Neuronal stem cell (in vitro differentiated cells): ENCODE measurements at regions not wholly inside any gene's neighbourhood (a gene's known extent, or its start where the extent isn't known, plus 50 kb on each side); places are given as distances from the start of the nearest gene placed in this dataset.

ENCODE experiments used
- DNase-seq: peaks from one replicate; pipeline ENCODE4 v3.0.0-alpha.2; 2013; ENCODE audit warnings: low spot score
- H2AFZ ChIP-seq: one replicate; pipeline ENCODE4 v1.6.1; 2013; ENCODE audit warnings: mild to moderate bottlenecking, low read length, inconsistent platforms
- H2AK5ac ChIP-seq: 2 replicates; pipeline ENCODE4 v1.6.1; 2013; ENCODE audit warnings: low read depth, mild to moderate bottlenecking, inconsistent platforms, low read length, moderate library complexity, mixed read lengths
- H2BK120ac ChIP-seq: 2 replicates; pipeline ENCODE4 v1.6.1; 2013; ENCODE audit warnings: low read depth, mild to moderate bottlenecking, inconsistent platforms, low read length, moderate library complexity, mixed read lengths
- H2BK12ac ChIP-seq: one replicate; pipeline ENCODE4 v1.6.1; 2013; ENCODE audit warnings: low read length, inconsistent platforms
- H2BK15ac ChIP-seq: 2 replicates; pipeline ENCODE4 v1.6.1; 2013; ENCODE audit warnings: mild to moderate bottlenecking, low read length, inconsistent platforms, mixed read lengths
- H2BK5ac ChIP-seq: one replicate; pipeline ENCODE4 v1.6.1; 2013; ENCODE audit warnings: inconsistent platforms, mild to moderate bottlenecking, low read length, moderate library complexity
- H3K14ac ChIP-seq: one replicate; pipeline ENCODE4 v1.6.1; 2013; ENCODE audit warnings: low read length, inconsistent platforms
- H3K18ac ChIP-seq: 2 replicates; pipeline ENCODE4 v1.6.1; 2013; ENCODE audit warnings: low read length, inconsistent platforms
- H3K23ac ChIP-seq: 2 replicates; pipeline ENCODE4 v1.6.1; 2013; ENCODE audit warnings: low read depth, mild to moderate bottlenecking, mixed read lengths, low read length, inconsistent platforms; ENCODE audit not compliant: poor library complexity
- H3K27ac ChIP-seq: replicated peaks from 3 replicates; pipeline ENCODE4 v1.5.1; 2013; ENCODE audit warnings: low read length, inconsistent platforms
- H3K27me3 ChIP-seq, 3 experiments: 2 replicates each; pipeline ENCODE4 v1.6.1; 2013; ENCODE audit warnings: low read length in 3 of 3, mild to moderate bottlenecking in 2 of 3, inconsistent platforms in 1 of 3, low read depth in 1 of 3, mixed read lengths in 1 of 3, moderate library complexity in 1 of 3; ENCODE audit not compliant: control insufficient read depth in 3 of 3, insufficient read depth in 3 of 3
- H3K36me3 ChIP-seq, 2 donors: replicated peaks in 1 of 2; 2 replicates each; pipeline ENCODE4 v1.6.1; 2013; ENCODE audit warnings: low read length in 2 of 2; ENCODE audit not compliant: control insufficient read depth in 2 of 2, insufficient read depth in 2 of 2
- H3K4ac ChIP-seq: 2 replicates; pipeline ENCODE4 v1.6.1; 2013; ENCODE audit warnings: inconsistent platforms, mild to moderate bottlenecking, low read length, moderate library complexity
- H3K4me1 ChIP-seq, 2 donors: 1 replicate in 1 of 2; 2 replicates in 1 of 2; pipeline ENCODE4 v1.6.1; 2013; ENCODE audit warnings: low read length in 2 of 2, low read depth in 1 of 2; ENCODE audit not compliant: control insufficient read depth in 2 of 2, insufficient read depth in 1 of 2
- H3K4me2 ChIP-seq: one replicate; pipeline ENCODE4 v1.6.1; 2013; ENCODE audit warnings: mild to moderate bottlenecking, low read length, inconsistent platforms; ENCODE audit not compliant: insufficient read depth, poor library complexity, severe bottlenecking
- H3K4me3 ChIP-seq, 2 donors: 2 replicates each; pipeline ENCODE4 v1.5.1; 2013; ENCODE audit warnings: low read length in 2 of 2, mild to moderate bottlenecking in 2 of 2, inconsistent platforms in 1 of 2, moderate library complexity in 1 of 2
- H3K79me1 ChIP-seq: one replicate; pipeline ENCODE4 v1.6.1; 2013; ENCODE audit warnings: low read depth, mild to moderate bottlenecking, inconsistent platforms, low read length, moderate library complexity
- H3K9ac ChIP-seq: one replicate; pipeline ENCODE4 v1.6.1; 2013; ENCODE audit warnings: mild to moderate bottlenecking, low read depth, low read length, inconsistent platforms; ENCODE audit not compliant: poor library complexity
- H3K9me3 ChIP-seq, 2 donors: replicated peaks in 1 of 2; 2 replicates each; pipeline versions ENCODE3 to v1.6.1; 2013; ENCODE audit warnings: low read length in 2 of 2, mild to moderate bottlenecking in 2 of 2, inconsistent platforms in 1 of 2, low read depth in 1 of 2, mixed read lengths in 1 of 2, moderate library complexity in 1 of 2; ENCODE audit not compliant: control insufficient read depth in 2 of 2, insufficient read depth in 1 of 2
- H4K8ac ChIP-seq: one replicate; pipeline ENCODE4 v1.6.1; 2013; ENCODE audit warnings: low read depth, mild to moderate bottlenecking, inconsistent platforms, low read length, moderate library complexity
- H4K91ac ChIP-seq: one replicate; pipeline ENCODE4 v1.6.1; 2013; ENCODE audit warnings: low read length, low read depth, mild to moderate bottlenecking, inconsistent platforms; ENCODE audit not compliant: poor library complexity
- WGBS, 2 donors: extraction: QIAGEN DNeasy Blood & Tissue Kit; methylation state at CpG; one replicate each; pipeline ENCODE4 v1.1.7; 2013; ENCODE audit warnings: missing lambda C conversion rate in 2 of 2, mixed read lengths in 1 of 2; ENCODE audit not compliant: insufficient read length in 2 of 2, insufficient replicate concordance in 1 of 2; ENCODE audit errors: extremely low coverage in 2 of 2; 5-methylcytosine and 5-hydroxymethylcytosine counted together

DNA sequence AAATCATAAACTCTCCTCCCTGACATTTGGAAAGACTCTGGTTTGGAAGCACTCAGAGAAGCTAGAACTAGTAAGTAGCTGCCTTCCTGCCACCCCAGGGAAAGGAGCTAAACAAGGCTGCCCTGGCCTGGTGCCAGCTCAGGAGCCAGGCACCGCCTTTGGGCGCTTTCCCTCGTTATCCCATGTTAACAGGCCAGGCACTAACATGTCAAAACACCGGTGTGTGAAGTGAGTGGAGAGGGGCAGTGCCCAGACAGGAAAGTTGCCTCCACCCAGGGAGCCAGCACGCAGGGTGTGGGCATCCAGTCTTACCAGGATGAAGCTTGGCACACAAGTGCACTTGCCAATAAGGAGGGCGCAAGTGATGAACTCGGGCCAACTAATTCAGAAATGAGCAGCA lies 346.8 kb downstream of the RRAGC start:
- peaks cover 0 to 7% of the 10 kb centered on the region in 2 donors for H3K4me1 ChIP-seq
- no peak overlapping the region for H3K9ac ChIP-seq
- H3K23ac ChIP-seq: no peak overlapping the region
- H2BK120ac ChIP-seq: no peak overlapping the region
- H2BK15ac ChIP-seq: no peak overlapping the region
- no peak overlapping the region for H3K18ac ChIP-seq
- H3K27me3 ChIP-seq: peaks cover 0 to 8% (median 0%) of the 10 kb centered on the region in 3 experiments
- no peak overlapping the region for H3K4me3 ChIP-seq
- no peak overlapping the region for H3K4me2 ChIP-seq
- no CpG with 5 or more reads among the region's 7 CpGs for WGBS, 2 donors
- H3K36me3 ChIP-seq: no peaks in the 10 kb centered on the region
- no peaks in the 10 kb centered on the region for H3K9me3 ChIP-seq
- no peak overlapping the region for H4K91ac ChIP-seq
- H3K4ac ChIP-seq: no peak overlapping the region
- H4K8ac ChIP-seq: no peak overlapping the region
- no peak overlapping the region for H3K27ac ChIP-seq
- H3K14ac ChIP-seq: no peak overlapping the region
- H2AK5ac ChIP-seq: no peak overlapping the region
- H2AFZ ChIP-seq: no peak overlapping the region
- H3K79me1 ChIP-seq: no peaks in the 10 kb centered on the region
- H2BK5ac ChIP-seq: no peak overlapping the region
- H2BK12ac ChIP-seq: no peak overlapping the region
- no peak for DNase-seq

DNA sequence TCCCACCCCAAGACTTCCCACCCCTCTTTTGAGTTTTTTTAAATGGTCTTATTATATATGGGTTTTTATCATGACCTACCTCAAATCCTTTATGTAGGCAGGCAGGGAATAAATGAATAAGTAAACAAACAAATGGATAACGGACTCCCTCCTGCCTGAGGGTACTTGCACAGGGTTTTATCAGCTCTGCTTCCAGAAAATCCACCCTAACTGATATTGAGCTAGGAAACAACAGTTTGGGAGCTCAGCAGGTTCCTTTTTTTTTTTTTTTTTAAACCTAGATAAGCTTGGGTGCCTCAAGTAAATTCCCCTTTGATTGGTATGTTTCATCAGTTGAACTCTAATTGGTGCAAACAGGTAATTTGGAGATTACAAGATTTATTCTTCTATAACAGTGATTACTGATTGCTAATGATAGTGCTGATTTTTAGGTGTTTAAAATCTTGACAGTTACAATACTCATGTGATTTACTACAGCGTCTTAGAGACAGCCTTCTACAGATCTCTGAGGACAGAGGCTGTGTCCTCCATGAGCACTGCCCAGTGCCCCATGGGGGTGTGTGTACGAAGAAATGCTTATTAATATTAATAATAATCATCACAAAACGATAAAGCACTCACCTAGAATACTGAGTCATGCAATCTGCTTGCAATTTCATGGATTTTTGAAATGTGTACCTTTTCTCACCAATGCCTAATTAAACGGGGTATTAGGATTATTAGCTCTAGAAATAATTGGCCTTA lies 347.4 kb downstream of the RRAGC start:
- H3K4me3 ChIP-seq: no peak overlapping the region
- H2AK5ac ChIP-seq: no peak overlapping the region
- H2BK5ac ChIP-seq: no peak overlapping the region
- WGBS, 2 donors: no CpG with 5 or more reads among the region's 5 CpGs
- H3K9ac ChIP-seq: no peak overlapping the region
- H3K9me3 ChIP-seq: no peaks in the 10 kb centered on the region
- H2BK120ac ChIP-seq: no peak overlapping the region
- H2AFZ ChIP-seq: no peak overlapping the region
- no peaks in the 10 kb centered on the region for H3K36me3 ChIP-seq
- no peak overlapping the region for H2BK15ac ChIP-seq
- no peak for DNase-seq
- no peaks in the 10 kb centered on the region for H3K79me1 ChIP-seq
- peaks cover 0 to 8% (median 0%) of the 10 kb centered on the region in 3 experiments for H3K27me3 ChIP-seq
- no peak overlapping the region for H3K27ac ChIP-seq
- no peak overlapping the region for H3K14ac ChIP-seq
- H3K18ac ChIP-seq: no peak overlapping the region
- H3K4me2 ChIP-seq: no peak overlapping the region
- H4K8ac ChIP-seq: no peak overlapping the region
- H2BK12ac ChIP-seq: no peak overlapping the region
- no peak overlapping the region for H4K91ac ChIP-seq
- H3K4me1 ChIP-seq: peaks cover 0 to 7% of the 10 kb centered on the region in 2 donors
- no peak overlapping the region for H3K23ac ChIP-seq
- no peak overlapping the region for H3K4ac ChIP-seq

DNA sequence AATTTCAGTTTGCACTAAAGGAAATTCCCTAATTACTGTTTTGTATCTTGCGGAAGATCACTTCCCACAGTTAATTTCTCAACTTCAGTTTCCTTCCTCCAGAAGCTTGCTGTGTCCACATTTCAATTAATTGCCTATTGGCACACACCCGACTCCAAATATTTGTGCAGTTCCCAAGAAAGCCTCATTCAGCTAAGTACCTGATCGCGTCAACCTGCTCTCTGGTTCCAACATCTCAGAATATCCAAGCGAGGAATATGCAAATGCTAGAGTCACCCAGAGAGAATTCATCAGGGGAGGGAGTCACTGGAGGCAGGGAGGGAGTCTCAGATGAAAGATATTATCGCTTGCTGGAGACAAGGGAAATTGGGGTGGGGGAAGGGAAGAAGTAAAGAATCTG lies 351.3 kb downstream of the RRAGC start:
- Histone ChIP-seq H3K4me1 (no peaks in the 10 kb centered on the region), H3K4me2 (no peak overlapping the region), H3K27me3 (peaks cover 0 to 12% (median 0%) of the 10 kb centered on the region in 3 experiments), H2BK15ac (no peak overlapping the region), H4K91ac (no peak overlapping the region), H3K79me1 (no peaks in the 10 kb centered on the region), H2AK5ac (no peak overlapping the region), H3K4me3 (no peak overlapping the region), H3K4ac (no peak overlapping the region), H2AFZ (no peak overlapping the region), H3K9me3 (no peaks in the 10 kb centered on the region), H3K14ac (no peak overlapping the region), H2BK120ac (no peak overlapping the region), H3K9ac (no peak overlapping the region), H2BK5ac (no peak overlapping the region), H4K8ac (no peak overlapping the region), H2BK12ac (no peak overlapping the region), H3K27ac (no peak overlapping the region), H3K36me3 (no peaks in the 10 kb centered on the region), H3K18ac (no peak overlapping the region), H3K23ac (no peak overlapping the region)
- WGBS, 2 donors: no CpG with 5 or more reads among the region's 6 CpGs
- no peak for DNase-seq

DNA sequence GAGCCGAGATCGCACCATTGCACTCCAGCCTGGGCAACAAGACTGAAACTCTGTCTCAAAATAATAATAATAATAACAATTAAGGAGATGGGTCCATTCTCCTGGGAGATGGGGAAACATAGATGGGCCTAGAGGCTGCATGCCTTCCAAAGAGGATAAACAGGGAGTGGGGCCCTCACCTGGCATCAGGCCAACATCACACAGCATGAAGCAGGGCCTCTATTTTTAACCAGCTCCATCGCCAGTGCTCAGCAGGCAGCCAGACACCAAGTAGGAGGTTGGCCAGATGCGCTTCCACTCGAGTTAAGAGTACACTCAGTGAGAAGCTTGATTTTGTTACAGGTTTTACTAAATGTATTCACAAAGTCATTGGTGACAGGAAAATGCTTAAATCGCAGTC lies 352.0 kb downstream of the RRAGC start:
- H2AFZ ChIP-seq: no peak overlapping the region
- H3K27me3 ChIP-seq: peaks cover 0 to 12% (median 0%) of the 10 kb centered on the region in 3 experiments
- H3K18ac ChIP-seq: no peak overlapping the region
- no peak overlapping the region for H3K27ac ChIP-seq
- no peak overlapping the region for H2BK5ac ChIP-seq
- H3K4me3 ChIP-seq: no peak overlapping the region
- H3K4ac ChIP-seq: no peak overlapping the region
- no peak overlapping the region for H4K91ac ChIP-seq
- no peak overlapping the region for H3K23ac ChIP-seq
- H3K36me3 ChIP-seq: no peaks in the 10 kb centered on the region
- no peaks in the 10 kb centered on the region for H3K9me3 ChIP-seq
- H2AK5ac ChIP-seq: no peak overlapping the region
- H3K4me1 ChIP-seq: peaks cover 0 to 2% of the 10 kb centered on the region in 2 donors
- H4K8ac ChIP-seq: no peak overlapping the region
- no peak for DNase-seq
- no peak overlapping the region for H3K9ac ChIP-seq
- no peak overlapping the region for H3K14ac ChIP-seq
- WGBS, 2 donors: no CpG with 5 or more reads among the region's 6 CpGs
- no peak overlapping the region for H2BK12ac ChIP-seq
- H3K4me2 ChIP-seq: no peak overlapping the region
- no peak overlapping the region for H2BK120ac ChIP-seq
- no peaks in the 10 kb centered on the region for H3K79me1 ChIP-seq
- H2BK15ac ChIP-seq: no peak overlapping the region
